GM12873 (cell line): ENCODE measurements at regions not wholly inside any gene's neighbourhood (a gene's known extent, or its start where the extent isn't known, plus 50 kb on each side); places are given as distances from the start of the nearest gene placed in this dataset.

Source experiments
- TF ChIP-seq, protein P1 (sequence below): IDR thresholded peaks from 2 replicates; pipeline ENCODE4 v1.5.1; 2012; ENCODE audit warnings: low read depth, mild to moderate bottlenecking, moderate library complexity, low read length, control low read depth; ENCODE audit not compliant: insufficient read depth; ENCODE audit errors: missing control alignments

DNA sequence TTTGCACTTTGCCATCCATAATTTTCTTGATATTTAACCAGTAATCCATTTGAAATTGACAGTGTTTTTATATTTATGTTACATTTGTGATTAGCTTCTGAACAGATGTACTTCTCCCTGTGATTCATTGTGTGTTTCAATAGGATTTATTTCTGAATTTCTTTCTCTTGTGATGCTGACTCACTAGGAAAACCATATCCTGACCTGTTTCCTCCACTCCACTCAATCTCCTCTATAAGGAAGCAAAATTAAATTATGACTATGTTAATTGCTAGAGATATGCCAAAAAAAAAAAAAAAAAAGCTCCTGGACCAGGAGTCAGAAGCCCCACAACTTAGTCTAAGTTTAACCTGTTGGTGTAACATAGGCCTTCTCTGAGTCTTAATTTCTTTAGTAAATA lies 614.6 kb upstream of the SPRY2 start:
- TF ChIP-seq, protein P1, sequence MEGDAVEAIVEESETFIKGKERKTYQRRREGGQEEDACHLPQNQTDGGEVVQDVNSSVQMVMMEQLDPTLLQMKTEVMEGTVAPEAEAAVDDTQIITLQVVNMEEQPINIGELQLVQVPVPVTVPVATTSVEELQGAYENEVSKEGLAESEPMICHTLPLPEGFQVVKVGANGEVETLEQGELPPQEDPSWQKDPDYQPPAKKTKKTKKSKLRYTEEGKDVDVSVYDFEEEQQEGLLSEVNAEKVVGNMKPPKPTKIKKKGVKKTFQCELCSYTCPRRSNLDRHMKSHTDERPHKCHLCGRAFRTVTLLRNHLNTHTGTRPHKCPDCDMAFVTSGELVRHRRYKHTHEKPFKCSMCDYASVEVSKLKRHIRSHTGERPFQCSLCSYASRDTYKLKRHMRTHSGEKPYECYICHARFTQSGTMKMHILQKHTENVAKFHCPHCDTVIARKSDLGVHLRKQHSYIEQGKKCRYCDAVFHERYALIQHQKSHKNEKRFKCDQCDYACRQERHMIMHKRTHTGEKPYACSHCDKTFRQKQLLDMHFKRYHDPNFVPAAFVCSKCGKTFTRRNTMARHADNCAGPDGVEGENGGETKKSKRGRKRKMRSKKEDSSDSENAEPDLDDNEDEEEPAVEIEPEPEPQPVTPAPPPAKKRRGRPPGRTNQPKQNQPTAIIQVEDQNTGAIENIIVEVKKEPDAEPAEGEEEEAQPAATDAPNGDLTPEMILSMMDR = no peak

DNA sequence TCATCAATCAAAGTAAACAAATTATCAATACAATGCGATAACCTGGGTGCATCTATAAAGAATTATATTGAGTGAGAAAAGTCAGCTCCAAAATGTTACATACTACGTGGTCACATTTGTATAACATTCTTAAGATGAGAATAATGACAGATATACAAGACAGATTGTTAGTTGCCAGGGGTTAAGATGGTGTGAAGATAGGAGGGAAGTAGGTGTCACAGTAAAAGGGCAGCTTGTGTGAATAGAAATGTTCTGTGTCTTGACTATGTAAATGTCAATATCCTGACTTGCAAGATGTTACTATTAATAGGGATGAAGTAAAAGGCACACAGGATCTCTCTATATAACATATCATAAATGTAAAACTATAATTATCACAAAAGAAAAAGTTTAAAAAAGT lies 611.2 kb upstream of the SPRY2 start:
- TF ChIP-seq, protein P1 = no peak

DNA sequence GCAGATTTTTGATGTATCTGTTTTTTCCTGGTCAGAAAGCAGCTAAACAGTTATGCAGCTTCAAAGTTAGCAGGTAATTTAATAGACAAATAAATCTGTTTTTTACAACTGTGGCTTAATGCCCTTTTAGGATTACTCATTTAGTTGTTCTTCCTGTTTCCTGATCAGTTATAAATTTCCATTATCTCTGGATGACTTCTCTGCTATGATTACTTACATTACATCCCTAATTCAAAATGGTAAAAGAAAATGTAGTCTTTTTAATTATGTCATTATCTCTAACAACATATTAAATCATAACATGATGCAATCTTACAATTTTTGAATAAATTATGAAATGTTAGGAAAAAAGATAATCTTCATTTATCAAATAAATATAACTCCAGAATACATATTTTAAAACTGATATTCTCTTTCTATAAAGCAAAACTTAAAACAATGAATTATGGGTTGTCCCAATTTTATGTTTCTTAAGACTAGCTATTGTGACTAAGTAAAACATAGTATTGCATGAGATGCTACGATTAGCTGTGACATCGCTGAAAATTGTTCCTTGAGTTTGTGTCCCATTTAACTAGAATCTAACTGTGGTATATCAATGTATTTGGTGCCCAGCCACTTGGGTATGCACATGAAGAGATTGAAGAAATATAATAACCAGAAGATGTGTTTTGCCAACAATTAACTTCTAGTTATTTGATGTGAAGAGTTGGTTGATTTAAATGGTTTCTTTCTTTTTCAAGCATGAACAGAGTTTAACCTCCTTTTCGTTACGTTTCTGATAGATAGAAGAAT lies 605.3 kb upstream of the SPRY2 start:
- TF ChIP-seq, protein P1 = no peak

DNA sequence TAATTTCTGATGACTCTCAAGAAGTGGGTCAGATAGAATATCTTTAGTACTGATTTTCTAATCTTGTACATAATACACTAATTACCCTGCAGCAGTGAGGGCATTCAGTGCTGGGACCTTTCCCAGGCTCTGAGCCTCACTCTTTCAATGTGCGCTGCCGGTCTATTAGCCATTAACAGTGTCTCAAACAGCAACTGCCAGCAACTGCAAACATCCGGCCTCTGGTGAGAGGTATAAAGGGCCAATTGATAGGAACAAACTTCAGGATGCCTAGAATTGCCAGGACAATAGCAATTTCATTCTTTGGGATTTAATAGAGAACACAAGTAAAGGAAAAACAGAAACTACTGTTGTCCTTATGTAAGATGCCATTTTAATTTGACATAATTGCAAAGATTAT lies 604.4 kb upstream of the SPRY2 start:
- TF ChIP-seq, protein P1 = no peak

DNA sequence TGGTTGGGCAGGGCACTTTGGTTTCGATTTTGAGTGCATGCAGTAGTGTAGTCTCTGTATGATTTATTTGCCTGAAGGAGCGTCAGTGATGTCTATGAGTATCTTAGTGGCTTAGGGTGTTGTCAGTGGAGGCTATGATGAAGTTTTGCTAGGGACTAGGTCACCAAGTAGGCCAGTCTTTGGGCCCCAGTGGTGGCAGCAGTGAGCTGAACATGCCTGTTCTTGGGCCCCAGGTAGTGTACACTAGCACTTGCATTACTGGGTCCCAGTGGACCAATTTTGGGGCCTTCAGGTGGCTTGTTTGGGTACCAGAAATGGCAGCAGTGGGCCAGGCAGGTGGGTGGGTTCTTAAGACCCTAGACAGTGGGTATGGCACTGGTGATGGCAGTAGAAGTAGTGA lies 598.7 kb upstream of the SPRY2 start:
- TF ChIP-seq, protein P1 = no peak

DNA sequence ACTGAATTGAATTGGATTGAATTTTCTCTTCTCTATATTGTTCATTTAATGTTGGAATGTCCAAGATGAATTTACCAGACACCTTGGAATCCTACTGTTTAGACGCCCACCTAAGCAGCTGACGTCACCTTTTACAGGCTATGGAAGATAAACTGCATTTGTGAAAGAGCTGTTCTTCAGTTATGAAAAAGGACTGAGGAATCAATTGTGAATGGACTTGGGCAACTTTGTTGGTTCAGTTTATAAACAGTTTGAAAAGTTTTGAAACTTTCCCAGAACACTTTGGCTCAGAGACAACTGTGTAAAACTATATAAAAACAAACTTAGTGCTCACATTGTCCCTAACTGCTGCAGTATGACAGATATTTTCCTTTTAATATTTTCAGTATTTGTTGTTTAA lies 590.8 kb upstream of the SPRY2 start:
- TF ChIP-seq, protein P1 = no peak

DNA sequence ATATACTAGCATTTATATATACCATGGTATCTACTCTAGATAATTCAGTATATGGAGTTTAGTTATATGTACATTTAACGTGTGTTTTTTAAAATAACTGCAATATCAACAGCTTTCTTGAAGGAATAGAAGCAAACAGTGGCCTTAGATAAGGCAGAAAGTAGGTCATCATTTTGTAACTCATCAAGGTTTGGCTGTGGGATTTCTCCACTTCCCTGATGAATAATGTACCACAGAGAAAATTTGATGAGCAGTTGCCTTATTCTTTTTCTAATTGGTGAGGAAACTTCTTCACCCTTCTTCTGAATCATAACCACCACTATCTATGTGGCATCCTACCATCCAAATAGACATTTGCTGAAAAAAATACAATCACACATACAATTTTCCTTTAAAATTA lies 590.2 kb upstream of the SPRY2 start:
- TF ChIP-seq, protein P1 = no peak
